ENCODE measurements at regions not wholly inside any gene's neighbourhood (a gene's known extent, or its start where the extent isn't known, plus 50 kb on each side); places are given as distances from the start of the nearest gene placed in this dataset.
A peak's percentile ranks its signal among the peaks of the same experiment; 100 is the strongest.

GRCh38 chr2:217273851-217274250 is 414.0 kb upstream of the TNP1 start:
- intact Hi-C loops (cut with DNase I; ENCODE audit: low total_unique reads): no loop called here
- peak overlapping the region in 3 of 5 donors; percentile 4 to 77 (median 62) for H3K27ac ChIP-seq

DNA sequence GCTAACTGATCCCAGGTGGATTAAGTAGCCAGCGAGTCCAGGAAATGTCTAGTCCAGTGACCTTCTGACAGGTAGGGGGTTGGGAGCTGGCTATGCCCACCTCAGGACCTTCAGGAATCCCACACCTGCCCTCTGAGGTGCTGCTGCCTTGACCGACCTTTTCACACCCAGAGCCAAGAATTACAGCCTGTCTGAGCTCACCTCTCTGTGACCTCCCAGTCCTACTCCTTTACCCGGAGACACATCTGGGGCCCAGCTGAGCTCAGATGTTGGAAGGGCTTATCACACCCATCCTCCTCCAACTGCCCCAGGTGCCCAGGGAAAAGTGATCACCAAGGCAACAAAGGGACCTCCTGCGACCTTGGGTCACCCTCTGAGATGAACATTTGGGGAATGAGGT is 413.3 kb upstream of the TNP1 start:
- H3K4me3 ChIP-seq: no peak overlapping the region
- intact Hi-C loops (cut with DNase I; ENCODE audit: low total_unique reads): no loop called here
- H3K27ac ChIP-seq: peak overlapping the region in 3 of 5 donors; percentile 4 to 77 (median 10)
- 77 to 86% (median 79%) methylated on average over 3 to 4 of the region's 4 CpGs for WGBS, 5 donors
- H3K36me3 ChIP-seq: no peaks in the 10 kb centered on the region
- H3K27me3 ChIP-seq: no peaks in the 10 kb centered on the region
- no peak for DNase-seq
- H3K4me1 ChIP-seq: no peaks in the 10 kb centered on the region
- TF ChIP-seq, protein P1, sequence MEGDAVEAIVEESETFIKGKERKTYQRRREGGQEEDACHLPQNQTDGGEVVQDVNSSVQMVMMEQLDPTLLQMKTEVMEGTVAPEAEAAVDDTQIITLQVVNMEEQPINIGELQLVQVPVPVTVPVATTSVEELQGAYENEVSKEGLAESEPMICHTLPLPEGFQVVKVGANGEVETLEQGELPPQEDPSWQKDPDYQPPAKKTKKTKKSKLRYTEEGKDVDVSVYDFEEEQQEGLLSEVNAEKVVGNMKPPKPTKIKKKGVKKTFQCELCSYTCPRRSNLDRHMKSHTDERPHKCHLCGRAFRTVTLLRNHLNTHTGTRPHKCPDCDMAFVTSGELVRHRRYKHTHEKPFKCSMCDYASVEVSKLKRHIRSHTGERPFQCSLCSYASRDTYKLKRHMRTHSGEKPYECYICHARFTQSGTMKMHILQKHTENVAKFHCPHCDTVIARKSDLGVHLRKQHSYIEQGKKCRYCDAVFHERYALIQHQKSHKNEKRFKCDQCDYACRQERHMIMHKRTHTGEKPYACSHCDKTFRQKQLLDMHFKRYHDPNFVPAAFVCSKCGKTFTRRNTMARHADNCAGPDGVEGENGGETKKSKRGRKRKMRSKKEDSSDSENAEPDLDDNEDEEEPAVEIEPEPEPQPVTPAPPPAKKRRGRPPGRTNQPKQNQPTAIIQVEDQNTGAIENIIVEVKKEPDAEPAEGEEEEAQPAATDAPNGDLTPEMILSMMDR (IDR thresholded peaks at IDR 0.05): no peak
- TF ChIP-seq POLR2AphosphoS5 (IDR thresholded peaks at IDR 0.05) (no peak), EP300 (IDR thresholded peaks at IDR 0.05) (no peak), POLR2A (IDR thresholded peaks at IDR 0.05) (no peak)
- peaks cover 0 to under 1% (median 0%) of the 10 kb centered on the region in 4 donors for H3K9me3 ChIP-seq

More at GRCh38 chr2:217273851-217274250, 414.0 kb upstream of the TNP1 start:
- Histone ChIP-seq H3K9me3 (no peaks in the 10 kb centered on the region), H3K27me3 (no peaks in the 10 kb centered on the region), H3K4me3 (no peak overlapping the region), H3K36me3 (no peaks in the 10 kb centered on the region), H3K4me1 (peaks cover 0 to 4% (median 0%) of the 10 kb centered on the region in 4 donors)
- 83 to 99% (median 89%) methylated on average over 2 of the region's 2 CpGs for WGBS, 5 donors
- TF ChIP-seq POLR2A (IDR thresholded peaks at IDR 0.05) (no peak), POLR2AphosphoS5 (IDR thresholded peaks at IDR 0.05) (peak in 2 of 3 donors; percentile 36 to 49)
- DNase-seq: no peak

GRCh38 chr2:217271813-217272212 is 411.9 kb upstream of the TNP1 start:
- no peak for DNase-seq
- WGBS, 5 donors: 59 to 82% (median 79%) methylated on average over 3 of the region's 3 CpGs
- Histone ChIP-seq H3K4me1 (no peaks in the 10 kb centered on the region), H3K9me3 (peaks cover 0 to 12% (median 3%) of the 10 kb centered on the region in 4 donors), H3K36me3 (no peaks in the 10 kb centered on the region), H3K4me3 (no peak overlapping the region), H3K27ac (peak overlapping the region in 1 of 5 donors; percentile 77), H3K27me3 (no peaks in the 10 kb centered on the region)
- intact Hi-C loops (cut with DNase I; ENCODE audit: low total_unique reads): no loop called here
- TF ChIP-seq EP300 (IDR thresholded peaks at IDR 0.05) (no peak), POLR2AphosphoS5 (IDR thresholded peaks at IDR 0.05) (no peak), POLR2A (IDR thresholded peaks at IDR 0.05) (no peak)
- TF ChIP-seq, protein P1 (IDR thresholded peaks at IDR 0.05): no peak

GRCh38 chr2:217270485-217271121 is 410.7 kb upstream of the TNP1 start:
- TF ChIP-seq, protein P1 (IDR thresholded peaks at IDR 0.05): no peak
- no peak for TF ChIP-seq POLR2AphosphoS5 (IDR thresholded peaks at IDR 0.05)
- no peak for TF ChIP-seq EP300 (IDR thresholded peaks at IDR 0.05)
- TF ChIP-seq POLR2A (IDR thresholded peaks at IDR 0.05): no peak
- H3K36me3 ChIP-seq: no peaks in the 10 kb centered on the region
- intact Hi-C loops (cut with DNase I; ENCODE audit: low total_unique reads): no loop called here
- H3K4me1 ChIP-seq: no peaks in the 10 kb centered on the region
- H3K27ac ChIP-seq: no peak overlapping the region
- peaks cover 0 to 16% (median 3%) of the 10 kb centered on the region in 4 donors for H3K9me3 ChIP-seq
- no peak for DNase-seq
- H3K27me3 ChIP-seq: no peaks in the 10 kb centered on the region
- no peak overlapping the region for H3K4me3 ChIP-seq
- WGBS, 5 donors: 74 to 96% (median 90%) methylated on average over 1 of the region's 1 CpG
